ENCODE measurements at regions not wholly inside any gene's neighbourhood (a gene's known extent, or its start where the extent isn't known, plus 50 kb on each side); places are given as distances from the start of the nearest gene placed in this dataset.

DNA sequence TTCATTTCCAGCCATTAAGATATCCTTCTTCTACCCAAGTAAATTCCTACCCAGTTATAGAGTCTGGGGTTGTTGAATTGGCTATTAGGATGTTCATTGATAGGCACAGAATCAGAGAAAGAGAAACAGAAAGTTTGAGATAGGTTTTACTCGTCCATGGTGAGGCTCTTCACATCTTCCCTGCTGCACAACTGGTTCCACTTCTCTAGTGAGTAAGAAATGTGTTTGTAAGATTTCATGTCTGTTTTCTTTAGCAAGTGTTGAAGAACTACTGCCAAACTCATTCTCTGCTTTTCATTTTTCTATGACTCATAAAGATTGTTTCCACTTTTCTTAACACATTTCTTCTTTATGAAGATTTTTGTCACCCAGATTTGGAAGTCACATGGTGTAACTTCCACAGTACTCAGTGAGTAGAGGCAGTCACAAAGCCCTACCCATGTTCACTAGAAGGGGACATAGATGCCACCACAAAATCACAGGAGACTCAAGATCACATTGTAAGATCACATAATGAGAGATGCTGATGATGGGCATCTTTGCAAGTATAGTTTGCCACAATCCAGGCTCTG lies 152.3 kb downstream of the SNX7 start:
- peak; percentile 79 to 89 for ATAC-seq

DNA sequence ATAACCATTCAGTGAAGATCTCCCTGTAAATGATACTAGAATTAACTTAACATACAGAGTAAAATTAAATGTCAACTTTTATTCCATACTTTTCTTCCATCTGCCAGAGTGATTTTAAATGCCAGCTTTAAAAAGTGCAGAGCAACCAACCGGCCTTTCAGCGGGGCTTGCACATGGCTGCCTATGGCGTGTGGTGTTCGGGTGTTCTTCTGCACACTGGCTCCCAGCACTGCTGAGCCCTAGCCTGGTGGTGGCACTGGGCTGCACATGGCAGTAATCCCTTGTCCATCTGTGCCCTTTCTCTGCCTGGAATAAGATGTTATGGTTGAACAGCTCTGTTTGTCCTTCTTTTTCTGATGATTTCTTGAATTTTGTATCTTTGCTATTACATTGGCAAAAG lies 156.3 kb downstream of the SNX7 start:
- no peak for ATAC-seq

DNA sequence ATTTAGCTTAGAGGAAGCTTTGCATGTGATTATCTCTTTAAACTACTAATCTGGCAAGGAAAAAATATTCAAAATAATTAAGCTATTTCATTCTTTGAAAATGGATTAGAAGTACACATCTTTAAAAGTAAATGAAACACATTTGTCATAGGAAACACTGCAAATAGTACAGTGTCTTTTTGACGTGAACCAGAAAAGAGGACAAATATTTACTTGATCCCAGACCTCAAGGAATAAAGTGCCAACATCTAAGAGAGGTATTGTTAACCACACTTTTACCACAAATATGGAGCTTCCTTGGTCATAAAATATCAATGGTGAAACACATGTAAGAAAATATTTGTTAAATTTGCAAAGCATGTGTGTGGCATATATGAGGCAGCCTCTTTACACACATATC lies 159.9 kb downstream of the SNX7 start:
- no peak for ATAC-seq

DNA sequence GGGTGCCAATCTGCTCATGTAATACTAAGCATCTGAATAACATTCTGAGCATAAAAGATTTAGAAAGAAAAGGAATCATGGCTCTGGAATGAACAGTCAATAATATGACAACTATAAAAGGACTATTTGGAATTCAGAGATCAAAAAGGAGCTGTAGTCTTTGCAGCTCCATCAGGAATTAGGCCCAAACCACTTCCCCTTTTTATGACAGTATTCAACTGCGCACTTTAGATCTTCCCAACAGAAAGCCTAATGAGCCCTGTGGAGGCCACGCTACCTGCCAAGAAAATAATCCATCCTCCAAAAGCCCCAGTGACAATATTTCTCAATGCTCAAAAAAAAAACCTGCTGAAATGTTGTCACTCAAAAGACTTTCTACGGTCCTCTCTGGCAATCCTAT lies 163.2 kb downstream of the SNX7 start:
- no peak for ATAC-seq

DNA sequence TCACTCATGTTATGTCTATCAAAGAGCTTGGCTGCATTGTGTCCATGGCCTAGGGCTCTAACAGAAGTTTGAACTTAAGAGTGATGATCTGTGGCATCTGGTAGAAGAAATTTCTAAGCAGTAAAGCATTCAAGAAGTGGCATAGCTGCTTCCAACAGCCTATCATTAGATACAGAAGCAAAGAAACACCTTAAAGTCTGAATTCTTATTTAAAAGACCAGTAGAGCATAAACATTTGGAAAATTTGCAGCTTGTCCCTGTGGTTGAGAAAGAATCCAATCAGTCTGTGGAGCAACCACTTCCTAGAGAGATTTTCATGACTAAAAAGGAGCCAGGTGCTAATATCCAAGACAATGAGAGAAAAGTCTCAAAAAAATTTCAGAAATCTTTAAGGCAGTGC lies 165.5 kb downstream of the SNX7 start:
- no peak for ATAC-seq

DNA sequence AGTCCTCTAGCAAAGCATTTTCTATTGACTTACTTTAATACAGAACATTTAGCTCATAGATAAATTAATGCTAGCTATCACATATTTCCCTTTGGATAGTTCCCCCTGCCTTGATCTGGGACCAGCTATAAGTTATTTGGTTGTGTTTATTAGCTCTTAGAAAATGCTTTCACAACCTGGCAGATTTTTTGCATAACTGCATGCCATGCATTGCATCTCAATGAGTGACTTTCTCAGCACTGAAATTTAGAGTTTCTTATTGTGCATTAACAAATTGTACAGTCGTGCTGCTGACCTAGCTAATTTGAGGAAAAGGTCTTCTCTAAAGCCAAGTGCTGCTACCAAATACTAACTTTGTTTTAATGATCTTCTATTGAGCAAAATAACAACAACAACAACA lies 164.8 kb downstream of the PLPPR5 start:
- no peak for ATAC-seq

Data from activated CD4-positive, CD25-positive, alpha-beta regulatory T cell treated with anti-CD3 and anti-CD28 coated beads, Interleukin-2, amount 50 U/mL, for 24 hours (primary cell).